SU-DHL-6 (cell line): ENCODE measurements at regions not wholly inside any gene's neighbourhood (a gene's known extent, or its start where the extent isn't known, plus 50 kb on each side); places are given as distances from the start of the nearest gene placed in this dataset.

Experiments used
- H2AFZ ChIP-seq: fragments of 200-600 bp; sonication (generic); 2 replicates; pipeline ENCODE4 v1.6.1; 2014; ENCODE audit warnings: low read depth, mild to moderate bottlenecking, moderate library complexity, mixed read lengths, antibody characterized with exemption, low read length; ENCODE audit not compliant: severe bottlenecking
- H3F3A ChIP-seq: fragments of 200-600 bp; shearing (Covaris generic); 2 replicates; pipeline ENCODE4 v1.6.0; 2016; ENCODE audit warnings: antibody characterized with exemption, mild to moderate bottlenecking; ENCODE audit not compliant: insufficient read depth
- H3K27ac ChIP-seq: fragments of 200-600 bp; sonication (generic); 2 replicates; pipeline ENCODE4 v1.5.1; 2016; ENCODE audit warnings: low read depth, mild to moderate bottlenecking, low read length, moderate library complexity, mixed read lengths
- H3K27me3 ChIP-seq: fragments of 200-600 bp; sonication (generic), shearing (Covaris generic); 2 replicates; pipeline ENCODE4 v1.6.0; 2014; ENCODE audit warnings: mild to moderate bottlenecking, low read length
- H3K36me3 ChIP-seq: fragments of 200-600 bp; sonication (generic); 2 replicates; pipeline ENCODE4 v1.6.1; 2014; ENCODE audit warnings: mild to moderate bottlenecking, low read length, mixed read lengths
- H3K4me2 ChIP-seq: fragments of 300-600, 200-600 bp; shearing (Covaris generic), sonication (generic); 2 replicates; pipeline ENCODE4 v1.6.0; 2014; ENCODE audit warnings: low read length, low read depth, mild to moderate bottlenecking; ENCODE audit not compliant: poor library complexity, severe bottlenecking
- H3K4me3 ChIP-seq: fragments of 200-600 bp; sonication (generic); 2 replicates; pipeline ENCODE4 v1.5.1; 2014; ENCODE audit warnings: antibody characterized with exemption, low read length, mild to moderate bottlenecking, mixed read lengths; ENCODE audit not compliant: insufficient read depth, poor library complexity, severe bottlenecking
- H3K79me2 ChIP-seq: fragments of 200-600 bp; sonication (generic); 2 replicates; pipeline ENCODE4 v1.6.1; 2014; ENCODE audit warnings: mild to moderate bottlenecking, low read length, moderate library complexity; ENCODE audit not compliant: insufficient read depth
- H3K9ac ChIP-seq: fragments of 200-600 bp; sonication (generic); 2 replicates; pipeline ENCODE4 v1.7.0; 2014; ENCODE audit warnings: mild to moderate bottlenecking, low read length
- H3K9me2 ChIP-seq: fragments of 200-600 bp; sonication (generic); replicated peaks from 2 replicates; pipeline ENCODE4 v1.6.1; 2014; ENCODE audit warnings: low read length; ENCODE audit not compliant: insufficient read depth
- H3K9me3 ChIP-seq: fragments of 200-600 bp; sonication (generic); 2 replicates; pipeline ENCODE4 v1.6.1; 2014; ENCODE audit warnings: low read length, mixed read lengths; ENCODE audit not compliant: insufficient read depth
- H4K20me1 ChIP-seq: fragments of 200-600 bp; sonication (generic); 2 replicates; pipeline ENCODE4 v1.6.1; 2014; ENCODE audit warnings: low read depth, mild to moderate bottlenecking, antibody characterized with exemption, low read length, moderate library complexity, mixed read lengths
- EZH2phosphoT487 ChIP-seq: fragments of 200-600 bp; sonication (generic), shearing (Covaris generic); conservative IDR thresholded peaks from 2 replicates; pipeline ENCODE4 v1.6.1; 2018; ENCODE audit warnings: mild to moderate bottlenecking, antibody characterized with exemption, low read length, moderate library complexity, mixed read lengths
- TF ChIP-seq, protein P1 (sequence below): fragments of 200-600 bp; sonication (generic); IDR thresholded peaks from one replicate; pipeline ENCODE4 v1.5.1; 2017; ENCODE audit warnings: antibody characterized with exemption, mild to moderate bottlenecking, low read length, moderate library complexity; ENCODE audit not compliant: insufficient read depth, poor library complexity, severe bottlenecking

GRCh38 chr10:57952741-57953140 lies 315.0 kb downstream of the IPMK start:
- H3K4me2 ChIP-seq: no peak overlapping the region
- H3K27me3 ChIP-seq: no peaks in the 10 kb centered on the region
- H3K9me2 ChIP-seq: no peaks in the 10 kb centered on the region
- no peaks in the 10 kb centered on the region for H4K20me1 ChIP-seq
- no peaks in the 10 kb centered on the region for H3K36me3 ChIP-seq
- H3K9ac ChIP-seq: no peak overlapping the region
- H3K79me2 ChIP-seq: no peaks in the 10 kb centered on the region
- H3K9me3 ChIP-seq: no peaks in the 10 kb centered on the region
- H3K27ac ChIP-seq: no peak overlapping the region
- no peak overlapping the region for H2AFZ ChIP-seq
- no peaks in the 10 kb centered on the region for H3F3A ChIP-seq
- TF ChIP-seq EZH2phosphoT487: no peak
- TF ChIP-seq, protein P1, sequence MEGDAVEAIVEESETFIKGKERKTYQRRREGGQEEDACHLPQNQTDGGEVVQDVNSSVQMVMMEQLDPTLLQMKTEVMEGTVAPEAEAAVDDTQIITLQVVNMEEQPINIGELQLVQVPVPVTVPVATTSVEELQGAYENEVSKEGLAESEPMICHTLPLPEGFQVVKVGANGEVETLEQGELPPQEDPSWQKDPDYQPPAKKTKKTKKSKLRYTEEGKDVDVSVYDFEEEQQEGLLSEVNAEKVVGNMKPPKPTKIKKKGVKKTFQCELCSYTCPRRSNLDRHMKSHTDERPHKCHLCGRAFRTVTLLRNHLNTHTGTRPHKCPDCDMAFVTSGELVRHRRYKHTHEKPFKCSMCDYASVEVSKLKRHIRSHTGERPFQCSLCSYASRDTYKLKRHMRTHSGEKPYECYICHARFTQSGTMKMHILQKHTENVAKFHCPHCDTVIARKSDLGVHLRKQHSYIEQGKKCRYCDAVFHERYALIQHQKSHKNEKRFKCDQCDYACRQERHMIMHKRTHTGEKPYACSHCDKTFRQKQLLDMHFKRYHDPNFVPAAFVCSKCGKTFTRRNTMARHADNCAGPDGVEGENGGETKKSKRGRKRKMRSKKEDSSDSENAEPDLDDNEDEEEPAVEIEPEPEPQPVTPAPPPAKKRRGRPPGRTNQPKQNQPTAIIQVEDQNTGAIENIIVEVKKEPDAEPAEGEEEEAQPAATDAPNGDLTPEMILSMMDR: no peak
- no peak overlapping the region for H3K4me3 ChIP-seq

DNA sequence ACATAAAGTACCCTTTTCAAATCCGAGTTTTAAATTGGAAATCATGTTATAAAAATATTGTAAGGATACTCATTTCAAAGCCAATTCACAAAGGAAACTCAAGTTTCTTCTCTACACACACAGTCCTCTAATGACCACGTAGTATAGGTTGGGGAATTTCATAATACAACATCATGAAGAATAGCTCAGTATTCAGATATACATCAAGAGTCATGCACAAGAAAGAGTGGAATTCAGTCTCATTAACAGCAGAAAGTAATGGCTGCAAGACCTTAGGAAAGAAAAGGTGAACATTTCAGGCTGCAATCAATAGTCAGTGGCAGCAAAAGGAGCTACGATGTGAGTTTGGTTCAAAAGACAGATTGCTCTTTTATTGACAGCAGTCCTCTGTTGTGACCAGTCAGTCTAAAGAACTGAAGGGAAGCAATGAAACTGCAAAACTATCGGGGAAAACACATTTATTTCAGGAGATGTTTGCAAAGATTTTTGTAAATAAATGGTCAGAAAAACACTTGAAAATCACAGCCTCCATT lies 317.2 kb downstream of the IPMK start:
- Histone ChIP-seq H3K36me3 (no peaks in the 10 kb centered on the region), H3F3A (no peaks in the 10 kb centered on the region), H3K9me3 (no peaks in the 10 kb centered on the region), H4K20me1 (no peaks in the 10 kb centered on the region), H3K9ac (no peak overlapping the region), H3K4me2 (no peak overlapping the region), H3K4me3 (no peak overlapping the region), H3K79me2 (no peaks in the 10 kb centered on the region), H3K9me2 (no peaks in the 10 kb centered on the region), H3K27me3 (no peaks in the 10 kb centered on the region), H2AFZ (no peak overlapping the region), H3K27ac (no peak overlapping the region)
- no peak for TF ChIP-seq EZH2phosphoT487
- TF ChIP-seq, protein P1: no peak

GRCh38 chr10:57948796-57949195 lies 318.9 kb downstream of the IPMK start:
- H3K4me2 ChIP-seq: no peak overlapping the region
- H3K27ac ChIP-seq: no peak overlapping the region
- no peaks in the 10 kb centered on the region for H3K9me3 ChIP-seq
- no peak overlapping the region for H3K4me3 ChIP-seq
- H3K27me3 ChIP-seq: no peaks in the 10 kb centered on the region
- no peaks in the 10 kb centered on the region for H3K9me2 ChIP-seq
- no peak overlapping the region for H2AFZ ChIP-seq
- TF ChIP-seq, protein P1: no peak
- no peak for TF ChIP-seq EZH2phosphoT487
- H3F3A ChIP-seq: no peaks in the 10 kb centered on the region
- H3K79me2 ChIP-seq: no peaks in the 10 kb centered on the region
- no peaks in the 10 kb centered on the region for H4K20me1 ChIP-seq
- no peak overlapping the region for H3K9ac ChIP-seq
- H3K36me3 ChIP-seq: no peaks in the 10 kb centered on the region

- H3K9ac ChIP-seq: no peak overlapping the region
- no peaks in the 10 kb centered on the region for H3K9me2 ChIP-seq
- H3K27ac ChIP-seq: no peak overlapping the region
- H3K27me3 ChIP-seq: no peaks in the 10 kb centered on the region
- H3K9me3 ChIP-seq: no peaks in the 10 kb centered on the region
- H3K79me2 ChIP-seq: no peaks in the 10 kb centered on the region
- no peak overlapping the region for H3K4me2 ChIP-seq
- no peak overlapping the region for H3K4me3 ChIP-seq
- no peak overlapping the region for H2AFZ ChIP-seq
- TF ChIP-seq, protein P1: no peak
- no peak for TF ChIP-seq EZH2phosphoT487
- no peaks in the 10 kb centered on the region for H3F3A ChIP-seq
- H4K20me1 ChIP-seq: no peaks in the 10 kb centered on the region
- no peaks in the 10 kb centered on the region for H3K36me3 ChIP-seq
Measured at GRCh38 chr10:57946833-57947232, 320.9 kb downstream of the IPMK start.
